ENCODE measurements at regions not wholly inside any gene's neighbourhood (a gene's known extent, or its start where the extent isn't known, plus 50 kb on each side); places are given as distances from the start of the nearest gene placed in this dataset.

- no peaks in the 10 kb centered on the region for H3K36me3 ChIP-seq
- TF ChIP-seq CTCF (IDR thresholded peaks at IDR 0.05): no peak
- no peaks in the 10 kb centered on the region for H3K27me3 ChIP-seq
- no peaks in the 10 kb centered on the region for H3K4me1 ChIP-seq (ENCODE audit: control insufficient read depth in 1 of 2, insufficient read depth in 1 of 2, low read depth in 1 of 2, low read length in 1 of 2)
- H3K4me3 ChIP-seq (ENCODE audit: low read depth in 1 of 2, low read length in 1 of 2): no peak overlapping the region
- H3K9me3 ChIP-seq: no peaks in the 10 kb centered on the region
- H3K27ac ChIP-seq: no peak overlapping the region
Measured at GRCh38 chr2:41448221-41448620, 599.6 kb upstream of the PKDCC start.

GRCh38 chr2:41457026-41457425, 590.8 kb upstream of the PKDCC start:
- Histone ChIP-seq H3K27me3 (no peaks in the 10 kb centered on the region), H3K27ac (no peak overlapping the region)
- no peak for TF ChIP-seq CTCF (IDR thresholded peaks at IDR 0.05)

GRCh38 chr2:41460661-41461060, 587.2 kb upstream of the PKDCC start:
- Histone ChIP-seq H3K4me1 (ENCODE audit: control insufficient read depth in 1 of 2, insufficient read depth in 1 of 2, low read depth in 1 of 2, low read length in 1 of 2) (no peaks in the 10 kb centered on the region), H3K4me3 (ENCODE audit: low read depth in 1 of 2, low read length in 1 of 2) (no peak overlapping the region), H3K27me3 (no peaks in the 10 kb centered on the region), H3K36me3 (no peaks in the 10 kb centered on the region), H3K9me3 (no peaks in the 10 kb centered on the region), H3K27ac (no peak overlapping the region)
- TF ChIP-seq CTCF (IDR thresholded peaks at IDR 0.05): no peak

More at GRCh38 chr2:41457026-41457425, 590.8 kb upstream of the PKDCC start:
- H3K4me1 ChIP-seq (ENCODE audit: control insufficient read depth in 1 of 2, insufficient read depth in 1 of 2, low read depth in 1 of 2, low read length in 1 of 2): no peaks in the 10 kb centered on the region
- H3K4me3 ChIP-seq (ENCODE audit: low read depth in 1 of 2, low read length in 1 of 2): no peak overlapping the region
- H3K9me3 ChIP-seq: no peaks in the 10 kb centered on the region
- no peaks in the 10 kb centered on the region for H3K36me3 ChIP-seq

GRCh38 chr2:41464395-41464794, 583.4 kb upstream of the PKDCC start:
- Histone ChIP-seq H3K27me3 (no peaks in the 10 kb centered on the region), H3K27ac (no peak overlapping the region), H3K4me1 (ENCODE audit: control insufficient read depth in 1 of 2, insufficient read depth in 1 of 2, low read depth in 1 of 2, low read length in 1 of 2) (no peaks in the 10 kb centered on the region), H3K36me3 (no peaks in the 10 kb centered on the region), H3K9me3 (no peaks in the 10 kb centered on the region), H3K4me3 (ENCODE audit: low read depth in 1 of 2, low read length in 1 of 2) (no peak overlapping the region)
- no peak for TF ChIP-seq CTCF (IDR thresholded peaks at IDR 0.05)

GRCh38 chr2:41475959-41476358, 571.9 kb upstream of the PKDCC start:
- Histone ChIP-seq H3K4me3 (ENCODE audit: low read depth in 1 of 2, low read length in 1 of 2) (no peak overlapping the region), H3K9me3 (no peaks in the 10 kb centered on the region), H3K27me3 (no peaks in the 10 kb centered on the region), H3K27ac (no peak overlapping the region), H3K36me3 (no peaks in the 10 kb centered on the region), H3K4me1 (ENCODE audit: control insufficient read depth in 1 of 2, insufficient read depth in 1 of 2, low read depth in 1 of 2, low read length in 1 of 2) (no peaks in the 10 kb centered on the region)
- TF ChIP-seq CTCF (IDR thresholded peaks at IDR 0.05): no peak

GRCh38 chr2:41482659-41483058, 565.2 kb upstream of the PKDCC start:
- no peaks in the 10 kb centered on the region for H3K27me3 ChIP-seq
- H3K4me3 ChIP-seq (ENCODE audit: low read depth in 1 of 2, low read length in 1 of 2): no peak overlapping the region
- H3K4me1 ChIP-seq (ENCODE audit: control insufficient read depth in 1 of 2, insufficient read depth in 1 of 2, low read depth in 1 of 2, low read length in 1 of 2): no peaks in the 10 kb centered on the region
- no peak for TF ChIP-seq CTCF (IDR thresholded peaks at IDR 0.05)
- H3K36me3 ChIP-seq: no peaks in the 10 kb centered on the region
- no peaks in the 10 kb centered on the region for H3K9me3 ChIP-seq
- no peak overlapping the region for H3K27ac ChIP-seq
